Panc1 (cell line): ENCODE measurements at regions not wholly inside any gene's neighbourhood (a gene's known extent, or its start where the extent isn't known, plus 50 kb on each side); places are given as distances from the start of the nearest gene placed in this dataset.

Experiments
- ATAC-seq: fragments of 200-7000 bp; cut with Tn5 transposase; 2 replicates; pipeline ENCODE4 v1.9.1; 2020; ENCODE audit warnings: mild to moderate bottlenecking, moderate library complexity
- BruUV-seq: library from RNA; stranded (reverse); fragments of 400-500 nt; replicated peaks from 2 replicates; lab custom pipeline; 2021; lab: Mats Ljungman, UMichigan
- CTCF ChIA-PET: fragments of 300-600 bp; sonication (Branson Sonifier 250); formaldehyde crosslinking; loops from one replicate; lab custom pipeline; 2022; ENCODE audit warnings: antibody characterized with exemption; lab: Charles Lee
- POLR2A ChIA-PET: fragments of 300-600 bp; sonication (Branson Sonifier 250); formaldehyde crosslinking; loops from one replicate; lab custom pipeline; 2022; ENCODE audit warnings: antibody characterized with exemption; lab: Charles Lee
- DNase-seq: peaks from one replicate; pipeline ENCODE4 v3.0.0-alpha.2; 2010; ENCODE audit warnings: low read depth, low spot score
- H3K27ac ChIP-seq: 2 replicates; pipeline ENCODE4 v1.5.1; 2011; ENCODE audit warnings: mild to moderate bottlenecking, low read length, inconsistent platforms
- H3K27me3 ChIP-seq: fragments of 200-500 bp; sonication (Bioruptor generic); 2 replicates; pipeline ENCODE4 v1.6.0; 2014; ENCODE audit warnings: low read length, inconsistent platforms; ENCODE audit not compliant: control insufficient read depth, insufficient read depth
- H3K36me3 ChIP-seq: fragments of 200-500 bp; sonication (Bioruptor generic); 2 replicates; pipeline ENCODE4 v1.5.1; 2014; ENCODE audit warnings: inconsistent platforms, mild to moderate bottlenecking, low read length, moderate library complexity; ENCODE audit not compliant: control insufficient read depth, insufficient read depth
- H3K4me1 ChIP-seq: 2 replicates; pipeline ENCODE4 v1.5.1; 2011; ENCODE audit warnings: inconsistent platforms, mild to moderate bottlenecking, low read length, moderate library complexity; ENCODE audit not compliant: control insufficient read depth, insufficient read depth
- H3K4me3 ChIP-seq, 2 experiments: 2 replicates each; pipeline ENCODE4 v1.5.1; 2011 to 2012; ENCODE audit warnings: low read depth in 2 of 2, low read length in 2 of 2, mild to moderate bottlenecking in 2 of 2, inconsistent platforms in 1 of 2, moderate library complexity in 1 of 2
- H3K9me3 ChIP-seq: fragments of 200-500 bp; sonication (Bioruptor generic); 2 replicates; pipeline ENCODE4 v1.5.1; 2014; ENCODE audit warnings: low read depth, mild to moderate bottlenecking, inconsistent platforms, low read length, moderate library complexity; ENCODE audit not compliant: control insufficient read depth, insufficient read depth
- CTCF ChIP-seq: fragments of 450-650 bp; IDR thresholded peaks from 2 replicates; pipeline ENCODE4 v1.5.1; 2017; ENCODE audit warnings: mild to moderate bottlenecking
- POLR2AphosphoS5 ChIP-seq: IDR thresholded peaks from 2 replicates; pipeline ENCODE4 v1.6.1; 2012; ENCODE audit warnings: mild to moderate bottlenecking, low read depth, low read length, moderate library complexity
- REST ChIP-seq, 2 experiments: IDR thresholded peaks; 2 replicates each; pipeline ENCODE4 v1.6.1; 2011 to 2012; ENCODE audit warnings: low read depth in 2 of 2, control low read depth in 1 of 2, low read length in 1 of 2, mild to moderate bottlenecking in 1 of 2, moderate library complexity in 1 of 2; ENCODE audit not compliant: insufficient read depth in 1 of 2
- SIN3A ChIP-seq: IDR thresholded peaks from 2 replicates; pipeline ENCODE4 v1.6.1; 2012; ENCODE audit warnings: low read depth, mild to moderate bottlenecking, low read length, moderate library complexity, borderline replicate concordance; ENCODE audit not compliant: insufficient read depth
- TCF7L2 ChIP-seq: IDR thresholded peaks from 2 replicates; pipeline ENCODE4 v1.6.1; 2011; ENCODE audit warnings: mild to moderate bottlenecking, low read depth, low read length, inconsistent platforms
- in situ Hi-C: cut with HindIII; loops from 2 replicates; pipeline ENCODE4 v1.10.0; 2016; ENCODE audit warnings: low sequenced_read_pairs, low pct_unique_long_range_greater_than_20kb
- intact Hi-C: fragments of 100-400 bp; cut with micrococcal nuclease; formaldehyde crosslinking; loops from one replicate; pipeline ENCODE4 v1.10.0; 2022; ENCODE audit not compliant: unreplicated experiment

- intact Hi-C loops (no loop called here), in situ Hi-C loops (no loop called here)
- H3K4me3 ChIP-seq = no peak overlapping the region
- H3K9me3 ChIP-seq = peaks cover 3% of the 10 kb centered on the region; the same call in 1 of the 2 replicates
- ATAC-seq (no peak), DNase-seq (no peak)
- BruUV-seq = no TSS peak
- POLR2A ChIA-PET = no interaction called here
- no peaks in the 10 kb centered on the region for H3K36me3 ChIP-seq
- CTCF ChIA-PET = no interaction called here
- TF ChIP-seq SIN3A = no peak
- TF ChIP-seq REST (IDR thresholded peaks at IDR 0.05; ENCODE audit: insufficient read depth in 1 of 2, low read depth in 2 of 2, low read length in 1 of 2) = no peak
- no peak for TF ChIP-seq POLR2AphosphoS5
- TF ChIP-seq CTCF = no peak
- TF ChIP-seq TCF7L2 = no peak
- H3K4me1 ChIP-seq = no peaks in the 10 kb centered on the region
- H3K27me3 ChIP-seq = no peaks in the 10 kb centered on the region
- H3K27ac ChIP-seq = no peak overlapping the region
Measured at GRCh38 chr12:61706783-61707182, 553.4 kb upstream of the USP15 start.

GRCh38 chr12:61713121-61713520, 547.1 kb upstream of the USP15 start:
- POLR2A ChIA-PET = no interaction called here
- no peaks in the 10 kb centered on the region for H3K9me3 ChIP-seq
- H3K4me3 ChIP-seq = no peak overlapping the region
- ATAC-seq = no peak
- no peaks in the 10 kb centered on the region for H3K36me3 ChIP-seq
- intact Hi-C loops (no loop called here), in situ Hi-C loops (no loop called here)
- DNase-seq = no peak
- CTCF ChIA-PET = no interaction called here
- no peak overlapping the region for H3K27ac ChIP-seq
- no TSS peak for BruUV-seq
- TF ChIP-seq TCF7L2 (no peak), CTCF (no peak), POLR2AphosphoS5 (no peak), REST (IDR thresholded peaks at IDR 0.05; ENCODE audit: insufficient read depth in 1 of 2, low read depth in 2 of 2, low read length in 1 of 2) (no peak), SIN3A (no peak)
- no peaks in the 10 kb centered on the region for H3K4me1 ChIP-seq
- no peaks in the 10 kb centered on the region for H3K27me3 ChIP-seq
